ENCODE measurements at regions not wholly inside any gene's neighbourhood (a gene's known extent, or its start where the extent isn't known, plus 50 kb on each side); places are given as distances from the start of the nearest gene placed in this dataset.

GRCh38 chr6:163772701-163773100 is 358.2 kb downstream of the QKI start:
- peaks cover 2% of the 10 kb centered on the region for H3K27me3 Mint-ChIP-seq
- H3K4me3 Mint-ChIP-seq: no peak overlapping the region
- DNase-seq: no peak
- intact Hi-C loops (cut with DNase I, micrococcal nuclease): no loop called here
- ATAC-seq: no peak
- H3K4me1 Mint-ChIP-seq: no peaks in the 10 kb centered on the region
- CTCF ChIA-PET: interaction anchor here (0.6 kb wide), 1 partner anchor 32 kb away, joined by 3 read pairs; no protein-coding TSS in a partner anchor
- POLR2A ChIA-PET: no interaction called here
- no peak overlapping the region for H3K27ac Mint-ChIP-seq
- no peaks in the 10 kb centered on the region for H3K36me3 Mint-ChIP-seq (ENCODE audit: low read depth)
- no peaks in the 10 kb centered on the region for H3K9me3 Mint-ChIP-seq (ENCODE audit: low read depth)

GRCh38 chr6:163771180-163771579 is 356.7 kb downstream of the QKI start:
- ChIA-PET POLR2A (no interaction called here), CTCF (no interaction called here)
- DNase-seq: no peak
- no peak for ATAC-seq
- Mint-ChIP-seq H3K4me3 (no peak overlapping the region), H3K27me3 (peaks cover 7% of the 10 kb centered on the region), H3K36me3 (ENCODE audit: low read depth) (no peaks in the 10 kb centered on the region), H3K27ac (no peak overlapping the region), H3K9me3 (ENCODE audit: low read depth) (no peaks in the 10 kb centered on the region), H3K4me1 (no peaks in the 10 kb centered on the region)
- intact Hi-C loops (cut with DNase I, micrococcal nuclease): no loop called here

- CTCF ChIA-PET: interaction anchor here (1.3 kb wide), 1 partner anchor 8 kb away, joined by 3 read pairs; no protein-coding TSS in a partner anchor
- H3K27me3 Mint-ChIP-seq: peaks cover 11% of the 10 kb centered on the region
- ATAC-seq: no peak
These were observed 354.4 kb downstream of the QKI start for GRCh38 chr6:163768905-163769304.

GRCh38 chr6:163766936-163767335 is 352.4 kb downstream of the QKI start:
- DNase-seq: no peak
- ChIA-PET CTCF (interaction anchor here (0.5 kb wide), 1 partner anchor 192 kb away, joined by 3 read pairs; no protein-coding TSS in a partner anchor), POLR2A (no interaction called here)
- Mint-ChIP-seq H3K36me3 (ENCODE audit: low read depth) (no peaks in the 10 kb centered on the region), H3K27ac (no peak overlapping the region), H3K27me3 (peaks cover 14% of the 10 kb centered on the region), H3K4me3 (no peak overlapping the region), H3K9me3 (ENCODE audit: low read depth) (no peaks in the 10 kb centered on the region), H3K4me1 (no peaks in the 10 kb centered on the region)
- no peak for ATAC-seq
- intact Hi-C loops (cut with DNase I, micrococcal nuclease): no loop called here

More at GRCh38 chr6:163768905-163769304, 354.4 kb downstream of the QKI start:
- no peak for DNase-seq
- intact Hi-C loops (cut with DNase I, micrococcal nuclease): no loop called here
- POLR2A ChIA-PET: no interaction called here
- Mint-ChIP-seq H3K4me1 (no peaks in the 10 kb centered on the region), H3K36me3 (ENCODE audit: low read depth) (no peaks in the 10 kb centered on the region), H3K4me3 (no peak overlapping the region), H3K27ac (no peak overlapping the region), H3K9me3 (ENCODE audit: low read depth) (no peaks in the 10 kb centered on the region)

DNA sequence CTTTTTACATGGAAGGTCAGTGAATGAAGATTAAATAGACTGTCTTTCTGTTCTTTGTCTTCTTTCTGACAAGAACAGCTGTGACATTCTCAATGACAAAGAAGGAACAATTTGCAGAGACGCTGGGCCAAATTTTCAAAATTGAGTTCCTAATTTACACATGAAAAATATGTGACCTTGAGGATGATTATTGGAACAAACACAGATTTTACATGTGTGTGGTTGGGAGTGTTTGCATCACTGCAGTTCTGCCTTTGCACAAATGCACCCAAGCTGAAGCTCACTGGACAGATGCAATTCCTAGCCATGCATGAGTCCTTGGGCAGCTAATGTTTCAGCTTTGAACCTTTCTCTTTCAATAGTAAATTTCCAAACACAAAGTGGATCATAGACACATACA is 350.8 kb downstream of the QKI start:
- ATAC-seq (no peak), DNase-seq (no peak)
- H3K36me3 Mint-ChIP-seq (ENCODE audit: low read depth): no peaks in the 10 kb centered on the region
- H3K9me3 Mint-ChIP-seq (ENCODE audit: low read depth): no peaks in the 10 kb centered on the region
- CTCF ChIA-PET: no interaction called here
- POLR2A ChIA-PET: no interaction called here
- intact Hi-C loops (cut with DNase I, micrococcal nuclease): no loop called here
- H3K4me3 Mint-ChIP-seq: no peak overlapping the region
- no peak overlapping the region for H3K27ac Mint-ChIP-seq
- peaks cover 17% of the 10 kb centered on the region for H3K27me3 Mint-ChIP-seq
- no peaks in the 10 kb centered on the region for H3K4me1 Mint-ChIP-seq

DNA sequence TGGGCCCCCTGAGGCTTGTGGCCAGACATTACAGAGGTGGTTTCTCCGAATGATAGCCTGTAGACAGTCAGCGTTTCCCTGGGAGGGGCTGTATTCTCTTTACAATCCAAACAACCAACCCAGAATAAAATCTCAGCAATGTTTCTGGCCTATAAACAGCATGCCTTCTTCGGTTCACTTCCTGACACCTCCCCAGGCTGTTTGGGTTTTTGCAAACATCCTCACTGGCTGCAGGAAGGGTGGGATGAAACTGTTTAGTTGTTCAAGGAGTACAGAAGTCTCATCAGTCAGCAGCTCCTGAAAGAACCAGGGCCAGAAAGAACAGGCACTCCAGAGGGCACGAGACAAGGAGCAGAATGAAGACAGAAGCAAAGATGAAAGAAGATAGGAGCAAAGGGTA is 350.0 kb downstream of the QKI start:
- CTCF ChIA-PET: no interaction called here
- no peaks in the 10 kb centered on the region for H3K9me3 Mint-ChIP-seq (ENCODE audit: low read depth)
- no peak for ATAC-seq

DNA sequence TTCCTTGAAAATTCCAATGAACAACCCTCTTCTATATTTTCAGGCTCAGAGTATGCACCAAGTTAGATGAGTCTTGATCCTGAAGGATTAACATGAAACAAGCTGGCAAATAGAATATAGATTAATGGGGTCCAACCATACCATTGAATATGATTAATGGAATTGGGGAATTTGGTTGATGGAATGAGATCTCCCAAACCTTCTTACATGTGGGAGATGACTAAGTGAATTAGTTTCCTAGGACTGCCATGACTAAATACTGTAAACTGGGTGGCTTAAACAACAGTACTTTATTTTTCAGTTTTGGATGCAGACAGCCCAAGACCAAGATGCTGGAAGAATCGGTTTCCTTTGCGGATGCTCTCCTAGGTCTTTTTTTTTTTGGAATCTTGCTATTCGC is 347.0 kb downstream of the QKI start:
- DNase-seq (no peak), ATAC-seq (no peak)
- POLR2A ChIA-PET: no interaction called here
- intact Hi-C loops (cut with DNase I, micrococcal nuclease): no loop called here
- no peaks in the 10 kb centered on the region for H3K36me3 Mint-ChIP-seq (ENCODE audit: low read depth)
- H3K27me3 Mint-ChIP-seq: peaks cover 18% of the 10 kb centered on the region
- no peaks in the 10 kb centered on the region for H3K9me3 Mint-ChIP-seq (ENCODE audit: low read depth)
- no peaks in the 10 kb centered on the region for H3K4me1 Mint-ChIP-seq
- H3K4me3 Mint-ChIP-seq: no peak overlapping the region
- H3K27ac Mint-ChIP-seq: no peak overlapping the region
- CTCF ChIA-PET: no interaction called here

More for the DNA sequence above, 350.0 kb downstream of the QKI start:
- POLR2A ChIA-PET: no interaction called here
- no peaks in the 10 kb centered on the region for H3K36me3 Mint-ChIP-seq (ENCODE audit: low read depth)
- intact Hi-C loops (cut with DNase I, micrococcal nuclease): no loop called here
- no peak for DNase-seq
- H3K27me3 Mint-ChIP-seq: peaks cover 17% of the 10 kb centered on the region
- no peak overlapping the region for H3K4me3 Mint-ChIP-seq
- no peaks in the 10 kb centered on the region for H3K4me1 Mint-ChIP-seq
- H3K27ac Mint-ChIP-seq: no peak overlapping the region

DNA sequence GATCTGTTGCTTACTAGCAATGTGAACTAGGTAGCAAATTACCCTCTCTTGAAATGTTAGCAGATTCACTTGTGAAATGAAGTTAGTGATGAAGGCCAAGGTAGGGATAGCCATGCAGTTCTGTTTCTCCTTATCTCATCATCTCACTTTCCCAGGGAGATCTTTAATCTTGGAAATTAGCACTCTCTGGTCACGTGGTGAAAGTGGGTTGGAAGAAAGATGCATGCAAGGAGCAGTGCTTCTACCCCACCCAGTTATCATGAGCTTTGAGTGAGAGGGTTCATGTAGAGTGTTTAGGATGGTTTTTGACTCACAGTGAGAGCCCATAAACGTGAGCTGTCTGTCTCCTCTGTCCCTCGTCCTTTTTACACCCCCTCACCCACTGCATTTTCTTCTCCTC is 346.3 kb downstream of the QKI start:
- Mint-ChIP-seq H3K27ac (no peak overlapping the region), H3K27me3 (peaks cover 20% of the 10 kb centered on the region), H3K36me3 (ENCODE audit: low read depth) (no peaks in the 10 kb centered on the region), H3K4me3 (no peak overlapping the region), H3K4me1 (no peaks in the 10 kb centered on the region), H3K9me3 (ENCODE audit: low read depth) (no peaks in the 10 kb centered on the region)
- no peak for DNase-seq
- ChIA-PET POLR2A (no interaction called here), CTCF (no interaction called here)
- intact Hi-C loops (cut with DNase I, micrococcal nuclease): no loop called here
- no peak for ATAC-seq

GRCh38 chr6:163759542-163759941 is 345.0 kb downstream of the QKI start:
- no peak for DNase-seq
- no peak for ATAC-seq
- Mint-ChIP-seq H3K27ac (no peak overlapping the region), H3K9me3 (ENCODE audit: low read depth) (no peaks in the 10 kb centered on the region), H3K4me3 (no peak overlapping the region), H3K4me1 (no peaks in the 10 kb centered on the region), H3K27me3 (peaks cover 16% of the 10 kb centered on the region), H3K36me3 (ENCODE audit: low read depth) (no peaks in the 10 kb centered on the region)
- POLR2A ChIA-PET: no interaction called here
- intact Hi-C loops (cut with DNase I, micrococcal nuclease): no loop called here
- CTCF ChIA-PET: no interaction called here

- no peak for ATAC-seq
- Mint-ChIP-seq H3K4me3 (no peak overlapping the region), H3K27ac (no peak overlapping the region), H3K4me1 (no peaks in the 10 kb centered on the region), H3K27me3 (peaks cover 17% of the 10 kb centered on the region), H3K9me3 (ENCODE audit: low read depth) (peaks cover 2% of the 10 kb centered on the region), H3K36me3 (ENCODE audit: low read depth) (no peaks in the 10 kb centered on the region)
- ChIA-PET CTCF (no interaction called here), POLR2A (no interaction called here)
- DNase-seq: no peak
- intact Hi-C loops (cut with DNase I, micrococcal nuclease): no loop called here
These were observed 343.0 kb downstream of the QKI start for GRCh38 chr6:163757520-163757919.

- no peak for DNase-seq
- peaks cover 2% of the 10 kb centered on the region for H3K9me3 Mint-ChIP-seq (ENCODE audit: low read depth)
- no peak overlapping the region for H3K4me3 Mint-ChIP-seq
- ChIA-PET POLR2A (no interaction called here), CTCF (no interaction called here)
- no peak for ATAC-seq
- no peaks in the 10 kb centered on the region for H3K4me1 Mint-ChIP-seq
- intact Hi-C loops (cut with DNase I, micrococcal nuclease): no loop called here
- H3K27me3 Mint-ChIP-seq: peaks cover 19% of the 10 kb centered on the region
- H3K27ac Mint-ChIP-seq: no peak overlapping the region
- no peaks in the 10 kb centered on the region for H3K36me3 Mint-ChIP-seq (ENCODE audit: low read depth)
These were observed 341.6 kb downstream of the QKI start for GRCh38 chr6:163756079-163756478.

DNA sequence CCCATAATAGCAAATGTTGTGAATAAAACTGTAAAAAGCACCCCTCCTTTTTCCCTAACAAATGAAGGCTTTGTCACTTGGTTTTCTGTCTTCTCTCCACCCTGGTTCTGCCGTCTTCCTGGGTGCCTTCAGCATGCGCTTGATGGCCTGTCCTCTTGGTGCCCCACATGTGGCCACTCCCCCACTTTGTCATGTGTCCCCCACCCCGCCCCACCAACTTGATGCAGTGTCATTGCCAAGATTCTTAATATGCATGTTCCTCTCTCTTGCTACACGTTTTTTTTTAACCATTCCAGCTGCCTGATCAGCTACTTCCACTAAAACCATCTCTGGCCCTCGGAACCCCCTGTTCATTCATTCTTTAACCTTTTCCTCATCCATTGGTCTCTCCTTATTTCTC is 340.3 kb downstream of the QKI start:
- ChIA-PET CTCF (no interaction called here), POLR2A (no interaction called here)
- H3K4me3 Mint-ChIP-seq: no peak overlapping the region
- ATAC-seq (no peak), DNase-seq (no peak)
- peaks cover 2% of the 10 kb centered on the region for H3K4me1 Mint-ChIP-seq
- intact Hi-C loops (cut with DNase I, micrococcal nuclease): no loop called here
- no peaks in the 10 kb centered on the region for H3K36me3 Mint-ChIP-seq (ENCODE audit: low read depth)
- peaks cover 2% of the 10 kb centered on the region for H3K9me3 Mint-ChIP-seq (ENCODE audit: low read depth)
- no peak overlapping the region for H3K27ac Mint-ChIP-seq
- H3K27me3 Mint-ChIP-seq: peaks cover 20% of the 10 kb centered on the region

GRCh38 chr6:163753430-163753829 is 338.9 kb downstream of the QKI start:
- POLR2A ChIA-PET: no interaction called here
- Mint-ChIP-seq H3K36me3 (ENCODE audit: low read depth) (no peaks in the 10 kb centered on the region), H3K27ac (no peak overlapping the region), H3K27me3 (peaks cover 18% of the 10 kb centered on the region), H3K9me3 (ENCODE audit: low read depth) (peaks cover 2% of the 10 kb centered on the region), H3K4me1 (peaks cover 2% of the 10 kb centered on the region), H3K4me3 (no peak overlapping the region)
- ATAC-seq: no peak
- CTCF ChIA-PET: no interaction called here
- no peak for DNase-seq
- intact Hi-C loops (cut with DNase I, micrococcal nuclease): no loop called here

All from activated CD4-positive, alpha-beta T cell treated with anti-CD3 and anti-CD28 coated beads for 36 hours (primary cell).